Fibroblast of gingiva (primary cell): ENCODE measurements at regions not wholly inside any gene's neighbourhood (a gene's known extent, or its start where the extent isn't known, plus 50 kb on each side); places are given as distances from the start of the nearest gene placed in this dataset.

Source experiments
- DNase-seq: peaks from one replicate; pipeline ENCODE4 v3.0.0-alpha.2; 2011; ENCODE audit warnings: low read depth

- DNase-seq = no peak
Measured at GRCh38 chr9:118583414-118583813, 785.8 kb downstream of the BRINP1 start.

GRCh38 chr9:118586978-118587377, 782.3 kb downstream of the BRINP1 start:
- DNase-seq = no peak

- no peak for DNase-seq
Measured at GRCh38 chr9:118594428-118594827, 774.8 kb downstream of the BRINP1 start.

GRCh38 chr9:118595719-118596305, 773.4 kb downstream of the BRINP1 start:
- DNase-seq = peak; percentile 64

DNA sequence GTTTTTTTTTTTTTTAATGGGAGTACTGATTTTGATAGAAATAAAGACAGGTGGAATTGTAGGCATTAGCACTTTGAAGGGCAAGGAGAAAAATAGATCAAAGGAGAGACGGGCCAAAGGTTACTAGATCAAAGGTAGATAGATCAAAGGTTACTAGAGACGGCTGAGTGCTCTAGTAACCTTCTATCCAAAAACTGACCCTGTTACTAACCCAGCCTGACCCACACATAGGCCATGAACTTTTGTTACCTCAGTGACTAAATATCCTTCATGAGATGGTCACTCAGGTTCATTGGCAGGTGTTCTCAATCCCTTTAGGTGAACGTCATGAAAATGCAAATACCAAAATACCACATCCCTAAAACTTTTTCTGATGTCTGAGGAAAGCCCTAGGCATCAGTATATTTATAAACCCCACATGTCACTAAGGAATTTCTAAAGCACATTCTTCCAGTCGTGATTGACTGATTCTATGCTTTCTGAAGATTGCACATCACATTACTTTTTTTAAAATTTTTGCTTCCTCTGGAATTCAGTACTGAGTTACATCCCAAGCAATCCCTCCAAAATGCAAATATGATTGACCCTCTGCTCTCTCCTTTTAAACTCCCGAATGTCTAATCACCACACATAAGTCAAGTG, 772.7 kb downstream of the BRINP1 start:
- DNase-seq = no peak

DNA sequence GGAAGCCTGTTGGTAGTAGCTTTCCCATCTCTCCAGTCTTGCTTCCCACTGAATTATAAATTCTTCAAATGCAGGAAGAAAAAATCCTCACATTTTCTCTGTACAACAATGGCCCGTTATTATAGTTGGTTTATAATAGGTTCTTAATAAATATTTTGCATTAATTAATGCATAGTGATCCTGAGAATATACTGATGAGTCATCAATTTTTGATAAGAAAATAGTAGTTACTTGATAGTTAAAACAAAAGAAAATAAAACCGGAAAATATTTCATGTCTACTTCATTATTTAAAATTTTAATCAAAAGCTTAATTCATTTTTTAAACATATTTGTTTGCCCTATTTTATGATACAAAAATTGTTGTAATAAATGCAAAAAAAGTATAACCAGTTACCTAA, 762.6 kb downstream of the BRINP1 start:
- DNase-seq = no peak

DNA sequence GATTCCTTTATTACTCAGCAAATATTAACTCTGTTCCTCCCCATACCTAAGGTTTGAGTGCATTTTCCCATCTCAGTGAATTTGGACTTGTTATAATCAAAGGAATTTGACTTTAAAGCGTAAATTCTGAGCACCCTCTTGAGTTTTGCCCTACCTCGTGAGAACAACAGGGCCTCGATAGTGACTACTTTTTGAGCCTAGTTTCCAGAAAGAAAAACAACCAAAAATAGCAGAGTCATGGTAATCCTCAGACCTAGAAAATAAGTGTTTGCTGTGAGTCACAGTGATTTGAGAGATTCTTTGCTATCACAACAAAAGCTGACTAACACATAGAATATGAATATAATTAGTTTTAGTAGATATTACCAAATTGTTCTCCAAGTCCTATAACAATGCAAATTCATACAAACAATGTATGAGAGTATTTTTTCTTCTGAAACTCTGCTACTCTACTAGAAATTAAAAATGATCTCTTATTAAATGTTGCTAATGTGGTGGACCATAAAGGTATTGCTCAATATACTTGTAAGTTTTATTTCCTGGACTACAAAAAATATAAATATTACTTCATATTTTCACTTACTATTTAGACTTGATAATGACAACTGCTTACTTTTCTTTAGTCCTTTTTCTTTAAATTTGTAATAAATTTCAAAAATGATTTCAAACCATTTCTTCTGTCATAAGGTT, 759.7 kb downstream of the BRINP1 start:
- peak; percentile 83 for DNase-seq

DNA sequence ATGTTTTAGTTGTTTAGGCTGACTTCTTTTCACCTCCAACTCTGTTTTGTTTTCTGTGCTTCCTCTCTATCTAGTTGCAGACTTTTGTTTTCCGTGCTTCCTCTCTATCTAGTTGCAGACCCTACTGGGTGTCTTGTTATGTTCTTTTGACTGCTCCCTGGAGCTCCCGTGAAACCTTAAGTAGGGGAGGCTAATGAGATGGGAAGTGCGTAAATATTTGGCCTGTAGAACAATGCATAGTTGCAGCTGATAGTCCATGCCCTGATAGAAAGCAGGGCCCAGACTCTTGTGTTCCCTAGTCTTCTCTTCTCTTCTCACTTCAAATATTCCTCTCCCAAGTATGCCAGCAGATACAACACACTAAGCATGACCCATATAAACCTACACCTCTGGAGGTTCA, 757.0 kb downstream of the BRINP1 start:
- DNase-seq = no peak

GRCh38 chr9:118613996-118614395, 755.2 kb downstream of the BRINP1 start:
- no peak for DNase-seq

GRCh38 chr9:118618084-118618483, 751.2 kb downstream of the BRINP1 start:
- no peak for DNase-seq

DNA sequence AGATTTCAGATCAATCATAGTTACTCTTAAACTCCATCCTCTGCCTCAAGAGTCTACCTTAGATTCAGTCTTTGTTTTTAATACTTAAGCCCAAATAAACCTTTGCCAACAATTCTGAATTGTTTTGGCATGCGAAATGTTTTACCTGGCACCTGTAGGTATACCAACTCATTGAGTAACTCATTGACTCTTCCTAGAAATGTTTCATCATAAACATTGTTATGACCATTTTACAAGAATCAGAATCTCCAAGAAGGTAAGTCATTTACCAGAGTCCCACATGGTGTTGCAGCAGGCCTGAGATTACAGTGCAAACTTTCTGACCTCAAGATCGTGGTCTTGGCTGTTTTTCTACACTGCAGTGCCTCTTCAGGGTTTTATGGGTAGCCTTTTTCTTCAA, 750.4 kb downstream of the BRINP1 start:
- no peak for DNase-seq

DNA sequence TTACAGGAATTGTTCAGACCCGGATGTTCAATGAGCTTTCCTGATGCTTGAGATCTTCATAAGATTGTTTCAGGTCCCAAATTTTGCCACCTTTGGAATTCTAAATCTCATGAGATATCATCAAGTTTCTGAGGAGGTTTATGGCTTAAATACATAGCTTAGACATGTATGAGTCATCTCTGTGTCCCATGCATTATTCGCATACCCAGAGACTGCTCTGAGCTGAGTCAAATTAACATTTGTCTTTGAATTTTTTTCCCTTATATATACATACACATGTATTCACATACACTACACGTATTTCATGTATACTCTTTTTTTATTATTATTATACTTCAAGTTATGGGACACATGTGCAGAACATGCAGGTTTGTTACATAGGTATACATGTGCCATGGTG, 744.6 kb downstream of the BRINP1 start:
- DNase-seq = no peak

GRCh38 chr9:118630079-118630478, 739.2 kb downstream of the BRINP1 start:
- no peak for DNase-seq

GRCh38 chr9:118630931-118631595, 738.2 kb downstream of the BRINP1 start:
- DNase-seq = no peak

DNA sequence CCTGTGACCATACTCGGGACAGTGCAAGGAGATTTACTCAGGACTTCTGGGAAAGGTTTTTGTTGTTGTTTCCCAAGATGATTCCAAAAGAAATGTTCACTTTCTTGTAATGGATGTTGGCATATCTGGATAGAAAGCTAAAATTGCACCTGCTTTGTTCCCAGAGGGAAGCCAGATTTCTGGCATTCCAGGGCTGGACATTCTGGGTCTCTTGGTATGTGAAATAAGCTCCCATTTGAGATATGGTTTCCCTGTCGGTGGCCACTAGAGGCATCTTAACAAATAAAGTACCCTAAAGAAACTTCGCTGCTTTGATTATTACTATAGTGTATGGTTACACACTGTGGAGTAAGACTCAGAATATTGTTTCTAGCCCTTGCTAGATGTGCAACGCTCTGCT, 737.3 kb downstream of the BRINP1 start:
- DNase-seq = no peak

- DNase-seq = no peak
Measured at GRCh38 chr9:118635416-118635815, 733.8 kb downstream of the BRINP1 start.

DNA sequence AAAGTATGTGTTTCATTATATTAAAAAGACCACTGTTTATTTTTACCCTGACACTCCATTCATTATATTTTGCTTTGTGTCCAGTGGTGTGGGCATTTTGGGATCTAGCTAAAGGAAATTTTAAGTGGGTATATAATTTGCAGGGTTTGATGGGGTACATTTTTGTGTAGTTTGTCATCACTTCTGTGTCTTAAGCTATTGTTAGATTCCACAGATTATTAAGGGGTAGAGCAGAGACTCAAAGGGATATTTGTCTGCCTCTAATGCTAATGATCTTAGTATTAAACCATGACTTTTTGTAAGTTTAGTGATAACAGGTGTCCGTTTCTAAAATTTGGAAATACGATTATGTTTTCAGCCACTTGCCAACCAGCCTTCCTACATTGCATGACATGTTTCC, 731.6 kb downstream of the BRINP1 start:
- no peak for DNase-seq

DNA sequence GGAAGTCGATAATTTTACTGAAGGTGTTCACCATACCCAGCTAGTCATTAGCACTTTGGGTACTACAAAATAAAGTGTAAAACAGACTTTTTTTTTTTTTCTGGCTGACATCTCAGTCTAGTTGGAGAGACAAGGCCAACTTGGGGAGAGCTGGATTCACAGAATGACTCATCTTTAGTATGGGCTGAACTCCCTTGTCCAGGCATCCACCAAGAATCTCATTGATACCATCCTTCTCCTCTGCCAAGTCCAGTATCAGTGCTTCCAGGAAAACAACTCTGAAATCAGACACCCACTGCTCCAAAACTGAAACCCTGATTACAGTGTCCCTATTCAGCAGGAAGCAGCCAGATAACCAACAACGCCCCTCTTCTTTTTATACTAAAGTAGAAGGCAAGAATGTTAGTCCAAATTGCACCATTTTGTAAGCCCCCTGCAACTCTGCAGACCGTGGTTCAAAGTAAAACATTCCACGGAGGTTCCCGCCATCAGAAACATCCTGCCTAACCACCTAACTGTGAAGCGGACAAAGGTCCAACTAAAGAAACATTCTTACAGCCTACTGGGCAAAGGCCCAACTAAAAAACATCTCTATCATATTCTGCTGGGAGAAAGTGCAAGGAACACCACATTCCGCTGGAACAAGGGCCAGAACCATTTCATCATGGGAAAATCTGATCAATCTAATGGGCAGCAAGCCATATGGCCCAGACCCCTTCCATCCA, 728.2 kb downstream of the BRINP1 start:
- no peak for DNase-seq

GRCh38 chr9:118643118-118643517, 726.1 kb downstream of the BRINP1 start:
- DNase-seq = no peak

- DNase-seq = no peak
Measured at GRCh38 chr9:118644066-118644465, 725.2 kb downstream of the BRINP1 start.

GRCh38 chr9:118647331-118647730, 721.9 kb downstream of the BRINP1 start:
- no peak for DNase-seq

DNA sequence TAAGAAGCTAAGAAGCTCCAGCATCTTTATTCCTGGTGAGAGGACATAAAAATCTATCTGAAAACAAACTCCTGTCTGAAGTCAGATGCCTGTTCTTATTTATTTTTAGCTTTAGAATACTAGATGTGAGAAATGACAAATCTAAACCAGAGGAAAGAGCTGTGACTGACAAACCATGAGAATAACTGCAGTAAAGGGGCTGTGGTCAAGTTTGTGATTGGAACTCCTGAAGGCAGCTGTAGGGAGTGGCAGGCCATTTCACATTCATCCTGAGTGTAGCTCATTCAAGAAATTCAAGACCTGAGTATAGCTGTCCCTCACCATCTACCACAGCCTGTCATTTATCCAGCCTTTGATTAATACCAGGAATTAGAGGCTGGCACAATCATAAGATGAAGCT, 718.8 kb downstream of the BRINP1 start:
- DNase-seq = no peak
